GM12878 (cell line): ENCODE measurements at regions not wholly inside any gene's neighbourhood (a gene's known extent, or its start where the extent isn't known, plus 50 kb on each side); places are given as distances from the start of the nearest gene placed in this dataset.

Experiments
- ATAC-seq: fragments of 200-7000 bp; cut with Tn5 transposase; 3 replicates; pipeline ENCODE4 v1.9.1; 2020; ENCODE audit warnings: mild to moderate bottlenecking, moderate library complexity
- BruUV-seq: library from RNA; stranded (reverse); fragments of 400-500 nt; replicated peaks from 2 replicates; lab custom pipeline; 2021; lab: Mats Ljungman, UMichigan
- CTCF ChIA-PET: fragments of 300-600 bp; sonication (Branson Sonifier 250); formaldehyde crosslinking; extraction: SDS; loops from one replicate; lab custom pipeline; 2021; ENCODE audit warnings: inconsistent platforms; lab: Yijun Ruan, JAX
- POLR2A ChIA-PET: fragments of 350-600 bp; formaldehyde crosslinking; extraction: SDS; loops from one replicate; lab custom pipeline; 2021; ENCODE audit warnings: inconsistent platforms; lab: Charles Lee
- RAD21 ChIA-PET: fragments of 300-600 bp; sonication (Branson Sonifier 250); formaldehyde crosslinking; loops from one replicate; lab custom pipeline; 2023; ENCODE audit warnings: antibody characterized with exemption; ENCODE audit not compliant: unreplicated experiment; lab: Charles Lee
- SMC1A ChIA-PET: fragments of 300-600 bp; sonication (Branson Sonifier 250); formaldehyde crosslinking; loops from one replicate; lab custom pipeline; 2023; ENCODE audit not compliant: unreplicated experiment, uncharacterized antibody; lab: Charles Lee
- DNase-seq: peaks from one replicate; pipeline ENCODE4 v3.0.0-alpha.2; 2011; ENCODE audit warnings: low read depth, low spot score
- FAIRE-seq: peaks from 3 replicates; lab custom pipeline; 2011; peaks lifted over from hg19 to GRCh38; lab: Jason Lieb, UNC
- H2AFZ ChIP-seq: 2 replicates; pipeline ENCODE4 v1.6.0; 2011; ENCODE audit warnings: low read depth, low read length, control low read depth; ENCODE audit not compliant: control insufficient read depth
- H3K27ac ChIP-seq: 2 replicates; pipeline ENCODE4 v1.5.1; 2011; ENCODE audit warnings: control low read depth; ENCODE audit not compliant: control insufficient read depth, insufficient read depth
- H3K27me3 ChIP-seq, 2 experiments: replicated peaks in 1 of 2; 2 replicates each; pipeline versions ENCODE4 v1.6.0 to v1.6.1; 2011; ENCODE audit warnings: low read length in 1 of 2; ENCODE audit not compliant: control insufficient read depth in 2 of 2, insufficient read depth in 2 of 2
- H3K36me3 ChIP-seq, 2 experiments: 2 replicates each; pipeline ENCODE4 v1.5.1; 2011; ENCODE audit warnings: low read length in 1 of 2; ENCODE audit not compliant: control insufficient read depth in 2 of 2, insufficient read depth in 2 of 2
- H3K4me1 ChIP-seq: 2 replicates; pipeline ENCODE4 v1.6.1; 2011; ENCODE audit warnings: mild to moderate bottlenecking, low read length, moderate library complexity, mixed read lengths; ENCODE audit not compliant: control insufficient read depth, insufficient read depth
- H3K4me2 ChIP-seq: 2 replicates; pipeline ENCODE4 v1.6.0; 2011; ENCODE audit warnings: control low read depth; ENCODE audit not compliant: control insufficient read depth, insufficient read depth
- H3K4me3 ChIP-seq: fragments of 200-600 bp; sonication (generic); 2 replicates; pipeline ENCODE4 v1.5.1; 2016
- H3K79me2 ChIP-seq: 2 replicates; pipeline ENCODE4 v1.6.0; 2011; ENCODE audit warnings: low read length; ENCODE audit not compliant: control insufficient read depth, insufficient read depth
- H3K9ac ChIP-seq: 2 replicates; pipeline ENCODE4 v1.8.0; 2011; ENCODE audit warnings: low read length, control low read depth, mixed read lengths; ENCODE audit not compliant: control insufficient read depth, insufficient read depth
- H3K9me3 ChIP-seq: replicated peaks from 3 replicates; pipeline ENCODE4 v1.5.1; 2011; ENCODE audit warnings: mild to moderate bottlenecking, low read length; ENCODE audit not compliant: control insufficient read depth, insufficient read depth
- H4K20me1 ChIP-seq: 2 replicates; pipeline ENCODE4 v1.6.0; 2011; ENCODE audit not compliant: control insufficient read depth, insufficient read depth
- CBFB ChIP-seq: IDR thresholded peaks from 2 replicates; pipeline ENCODE4 v1.6.1; 2016; ENCODE audit warnings: antibody characterized with exemption, low read depth
- CBX5 ChIP-seq: sonication (generic); IDR thresholded peaks from 2 replicates; pipeline ENCODE4 v1.6.1; 2016; ENCODE audit warnings: low read depth, moderate library complexity, mild to moderate bottlenecking, inconsistent platforms
- CEBPZ ChIP-seq: fragments of 150-350 bp; IDR thresholded peaks from 2 replicates; pipeline ENCODE4 v1.6.1; 2016; ENCODE audit warnings: low read depth, low read length
- ETV6 ChIP-seq, 2 experiments: fragments of 450-650 bp in 1 of 2; IDR thresholded peaks in 1 of 2; conservative IDR thresholded peaks in 1 of 2; 2 replicates each; pipeline ENCODE4 v1.6.1; 2014; ENCODE audit warnings: antibody characterized with exemption in 1 of 2, borderline replicate concordance in 1 of 2, low read depth in 1 of 2, mild to moderate bottlenecking in 1 of 2, moderate library complexity in 1 of 2
- GATAD2B ChIP-seq: fragments of 450-650 bp; conservative IDR thresholded peaks from 2 replicates; pipeline ENCODE4 v1.6.1; 2017; ENCODE audit warnings: low read depth, mild to moderate bottlenecking, moderate library complexity
- HDAC6 ChIP-seq: fragments of 200-600 bp; sonication (generic); IDR thresholded peaks from one replicate; pipeline ENCODE4 v1.8.0; 2017; ENCODE audit warnings: antibody characterized with exemption; ENCODE audit not compliant: unreplicated experiment
- MYC ChIP-seq: IDR thresholded peaks from 2 replicates; pipeline ENCODE4 v1.6.1; 2011; ENCODE audit warnings: mild to moderate bottlenecking, low read length, moderate library complexity, inconsistent platforms; ENCODE audit not compliant: insufficient read depth, insufficient replicate concordance, insufficient read length, severe bottlenecking
- PAX8 ChIP-seq: fragments of 450-650 bp; IDR thresholded peaks from 2 replicates; pipeline ENCODE4 v1.6.1; 2017; ENCODE audit warnings: mild to moderate bottlenecking, moderate library complexity
- RAD21 ChIP-seq: IDR thresholded peaks from 2 replicates; pipeline ENCODE4 v1.6.1; 2011; ENCODE audit warnings: mild to moderate bottlenecking, low read depth, low read length, moderate library complexity; ENCODE audit not compliant: insufficient read depth
- RB1 ChIP-seq: fragments of 450-650 bp; formaldehyde crosslinking; IDR thresholded peaks from 2 replicates; pipeline ENCODE4 v1.6.1; 2017; ENCODE audit warnings: mild to moderate bottlenecking, borderline replicate concordance
- SMAD5 ChIP-seq: IDR thresholded peaks from 2 replicates; pipeline ENCODE4 v1.6.1; 2016; ENCODE audit warnings: antibody characterized with exemption, low read depth
- STAT1 ChIP-seq: fragments of 450-650 bp; conservative IDR thresholded peaks from 2 replicates; pipeline ENCODE4 v1.6.1; 2014; ENCODE audit warnings: antibody characterized with exemption, mild to moderate bottlenecking
- SUPT20H ChIP-seq: IDR thresholded peaks from 2 replicates; pipeline ENCODE4 v1.6.1; 2011; ENCODE audit warnings: low read depth, mild to moderate bottlenecking, low read length, moderate library complexity, borderline replicate concordance; ENCODE audit not compliant: control insufficient read depth
- USF2 ChIP-seq: IDR thresholded peaks from 2 replicates; pipeline ENCODE4 v1.6.1; 2011; ENCODE audit warnings: low read depth, low read length, improper control_type of control experiment, borderline replicate concordance
- ZBTB11 ChIP-seq: fragments of 450-650 bp; formaldehyde crosslinking; IDR thresholded peaks from 2 replicates; pipeline ENCODE4 v1.5.0; 2022; ENCODE audit warnings: mild to moderate bottlenecking, missing genetic modification characterization
- ZNF622 ChIP-seq: fragments of 450-650 bp; IDR thresholded peaks from 2 replicates; pipeline ENCODE4 v1.6.1; 2017; ENCODE audit warnings: mild to moderate bottlenecking, inconsistent platforms
- WGBS: methylation state at CpG from one replicate; pipeline ENCODE4 v1.1.6; 2016; ENCODE audit warnings: low lambda C conversion rate; ENCODE audit not compliant: insufficient replicate concordance, insufficient coverage; ENCODE audit errors: missing lambda C conversion rate; 5-methylcytosine and 5-hydroxymethylcytosine counted together
- in situ Hi-C: fragments of 300-500 bp; cut with MboI; formaldehyde crosslinking; loops from 9 replicates; pipeline ENCODE4 v1.14.3; 2018; ENCODE audit warnings: mixed read lengths
- intact Hi-C: fragments of 100-400 bp; cut with micrococcal nuclease; formaldehyde crosslinking; loops from one replicate; pipeline ENCODE4 v1.14.2; 2022; ENCODE audit not compliant: unreplicated experiment

GRCh38 chr14:104428860-104429259, 150.7 kb upstream of the C14orf180 start:
- FAIRE-seq: no peak
- no peak for TF ChIP-seq PAX8
- TF ChIP-seq ZNF622: no peak
- no peak for TF ChIP-seq ZBTB11
- no peak for TF ChIP-seq RB1
- TF ChIP-seq MYC: no peak
- TF ChIP-seq CEBPZ: no peak
- TF ChIP-seq HDAC6: no peak
- TF ChIP-seq RAD21: no peak
- no peak for TF ChIP-seq STAT1
- TF ChIP-seq CBFB: no peak
- no peak for TF ChIP-seq CBX5
- no peak for TF ChIP-seq ETV6 (conservative IDR thresholded peaks at IDR 0.05 in 1 of 2, IDR thresholded peaks at IDR 0.05 in 1 of 2; ENCODE audit: borderline replicate concordance in 1 of 2, low read depth in 1 of 2)
- no peak for TF ChIP-seq SUPT20H
- no peak for TF ChIP-seq USF2
- TF ChIP-seq GATAD2B: no peak
- no peak for TF ChIP-seq SMAD5

More at GRCh38 chr14:104428860-104429259, 150.7 kb upstream of the C14orf180 start:
- in situ Hi-C loops (no loop called here), intact Hi-C loops (no loop called here)
- ChIA-PET CTCF (no interaction called here), SMC1A (no interaction called here), RAD21 (no interaction called here), POLR2A (no interaction called here)
- Histone ChIP-seq H4K20me1 (no peaks in the 10 kb centered on the region), H3K4me1 (no peaks in the 10 kb centered on the region), H3K27ac (no peak overlapping the region), H3K36me3 (no peaks in the 10 kb centered on the region), H3K4me2 (no peak overlapping the region), H3K27me3 (no peaks in the 10 kb centered on the region), H2AFZ (no peak overlapping the region), H3K9me3 (no peaks in the 10 kb centered on the region), H3K4me3 (no peak overlapping the region), H3K79me2 (no peaks in the 10 kb centered on the region), H3K9ac (no peak overlapping the region)
- 33% methylated on average over 9 of the region's 9 CpGs for WGBS
- DNase-seq (no peak), ATAC-seq (no peak)
- no TSS peak for BruUV-seq
